SK-N-SH (cell line): ENCODE measurements at regions not wholly inside any gene's neighbourhood (a gene's known extent, or its start where the extent isn't known, plus 50 kb on each side); places are given as distances from the start of the nearest gene placed in this dataset.

Experiments
- CTCF ChIA-PET: fragments of 300-600, 350-600 bp; formaldehyde crosslinking; extraction: SDS; loops from one replicate; lab custom pipeline; 2021; lab: Yijun Ruan, JAX
- POLR2A ChIA-PET: fragments of 350-600 bp; sonication (Branson Sonifier 250); formaldehyde crosslinking; extraction: SDS; loops from one replicate; lab custom pipeline; 2020; ENCODE audit warnings: antibody characterized with exemption, inconsistent platforms; lab: Yijun Ruan, JAX
- DNase-seq: peaks from one replicate; pipeline ENCODE4 v3.0.0; 2012
- H2AFZ ChIP-seq: fragments of 200-600 bp; sonication (generic); 2 replicates; pipeline ENCODE4 v1.8.1; 2016; ENCODE audit warnings: antibody characterized with exemption, mild to moderate bottlenecking, low read depth
- H3F3A ChIP-seq: fragments of 200-600 bp; sonication (generic); replicated peaks from 2 replicates; pipeline ENCODE3; 2016; ENCODE audit warnings: antibody characterized with exemption, mild to moderate bottlenecking; ENCODE audit not compliant: insufficient read depth
- H3K27ac ChIP-seq, 2 experiments: fragments of 200-500 bp in 1 of 2; fragments of 200-600 bp in 1 of 2; sonication (Bioruptor generic) in 1 of 2; sonication (generic), shearing (Covaris generic) in 1 of 2; 2 replicates each; pipeline versions ENCODE4 v1.5.1 to v1.6.1; 2014 to 2016; ENCODE audit warnings: low read depth in 2 of 2, inconsistent platforms in 1 of 2, low read length in 1 of 2, mild to moderate bottlenecking in 1 of 2, mixed read lengths in 1 of 2
- H3K27me3 ChIP-seq: fragments of 200-600 bp; sonication (generic), shearing (Covaris generic); 2 replicates; pipeline ENCODE4 v1.6.1; 2016; ENCODE audit warnings: mixed run types; ENCODE audit not compliant: insufficient read depth
- H3K36me3 ChIP-seq, 2 experiments: fragments of 200-500 bp in 1 of 2; fragments of 200-600 bp in 1 of 2; sonication (Bioruptor generic) in 1 of 2; sonication (generic) in 1 of 2; replicated peaks in 1 of 2; 2 replicates each; pipeline versions ENCODE3 to v1.5.1; 2014 to 2016; ENCODE audit warnings: low read length in 1 of 2, mild to moderate bottlenecking in 1 of 2; ENCODE audit not compliant: insufficient read depth in 2 of 2, control insufficient read depth in 1 of 2
- H3K4me1 ChIP-seq, 2 experiments: fragments of 200-500 bp in 1 of 2; fragments of 200-600 bp in 1 of 2; sonication (Bioruptor generic) in 1 of 2; sonication (generic), shearing (Covaris generic) in 1 of 2; 2 replicates each; pipeline versions ENCODE4 v1.5.1 to v1.6.1; 2014 to 2016; ENCODE audit warnings: low read depth in 1 of 2, low read length in 1 of 2, mixed run types in 1 of 2; ENCODE audit not compliant: insufficient read depth in 2 of 2, control insufficient read depth in 1 of 2
- H3K4me2 ChIP-seq: fragments of 200-600 bp; sonication (generic), shearing (Covaris generic); 2 replicates; pipeline ENCODE4 v1.6.1; 2017; ENCODE audit warnings: mixed run types
- H3K4me3 ChIP-seq, 2 experiments: fragments of 200-500 bp in 1 of 2; fragments of 200-600 bp in 1 of 2; sonication (Bioruptor generic) in 1 of 2; sonication (generic), shearing (Covaris generic) in 1 of 2; 2 replicates each; pipeline versions ENCODE4 v1.5.1 to v1.8.1; 2014 to 2016; ENCODE audit warnings: low read depth in 2 of 2, inconsistent platforms in 1 of 2, low read length in 1 of 2, mild to moderate bottlenecking in 1 of 2, mixed read lengths in 1 of 2, moderate library complexity in 1 of 2
- H3K79me2 ChIP-seq: fragments of 200-600 bp; sonication (generic); 2 replicates; pipeline ENCODE4 v1.8.1; 2017; ENCODE audit warnings: mild to moderate bottlenecking; ENCODE audit not compliant: insufficient read depth
- H3K9ac ChIP-seq: fragments of 200-600 bp; sonication (generic); 2 replicates; pipeline ENCODE4 v1.6.1; 2017; ENCODE audit warnings: mixed run types
- H3K9me2 ChIP-seq: fragments of 200-600 bp; sonication (generic); 2 replicates; pipeline ENCODE4 v1.6.1; 2017; ENCODE audit warnings: mixed run types
- H3K9me3 ChIP-seq: fragments of 200-600 bp; sonication (generic); 2 replicates; pipeline ENCODE4 v1.6.1; 2017; ENCODE audit warnings: mixed run types, mild to moderate bottlenecking, moderate library complexity
- H4K20me1 ChIP-seq: fragments of 200-600 bp; sonication (generic); 2 replicates; pipeline ENCODE4 v1.6.1; 2017; ENCODE audit warnings: mild to moderate bottlenecking, mixed run types; ENCODE audit not compliant: insufficient read depth
- CHD2 ChIP-seq: fragments of 150-350 bp; IDR thresholded peaks from 2 replicates; pipeline ENCODE4 v1.6.1; 2018; ENCODE audit warnings: low read length; ENCODE audit not compliant: partially characterized antibody
- CTCF ChIP-seq: fragments of 200-600 bp; sonication (generic); IDR thresholded peaks from 2 replicates; pipeline ENCODE4 v1.6.1; 2017; ENCODE audit warnings: antibody characterized with exemption, mild to moderate bottlenecking, moderate library complexity
- ELF1 ChIP-seq: IDR thresholded peaks from 2 replicates; pipeline ENCODE4 v1.4.0; 2012
- EZH2phosphoT487 ChIP-seq: fragments of 200-600 bp; sonication (generic); IDR thresholded peaks from 2 replicates; pipeline ENCODE4 v1.6.1; 2017; ENCODE audit warnings: low read depth, mixed run types, mild to moderate bottlenecking, antibody characterized with exemption, moderate library complexity, borderline replicate concordance
- FOSL2 ChIP-seq: IDR thresholded peaks from 2 replicates; pipeline ENCODE4 v1.4.0; 2012; ENCODE audit warnings: low read depth, mild to moderate bottlenecking, moderate library complexity, borderline replicate concordance
- GABPA ChIP-seq: IDR thresholded peaks from 2 replicates; pipeline ENCODE4 v1.4.0; 2012; ENCODE audit warnings: low read depth, mild to moderate bottlenecking
- JUND ChIP-seq: IDR thresholded peaks from 2 replicates; pipeline ENCODE4 v1.4.0; 2012
- MAX ChIP-seq: IDR thresholded peaks from 2 replicates; pipeline ENCODE4 v1.4.0; 2012; ENCODE audit warnings: low read depth
- MEF2A ChIP-seq: IDR thresholded peaks from 2 replicates; pipeline ENCODE4 v1.4.0; 2012; ENCODE audit warnings: low read depth, borderline replicate concordance
- MXI1 ChIP-seq: IDR thresholded peaks from 2 replicates; pipeline ENCODE4 v1.6.1; 2012; ENCODE audit warnings: mild to moderate bottlenecking, low read depth, low read length, improper control_type of control experiment
- NFIC ChIP-seq: IDR thresholded peaks from 2 replicates; pipeline ENCODE4 v1.4.0; 2012; ENCODE audit warnings: borderline replicate concordance
- POLR2AphosphoS5 ChIP-seq: IDR thresholded peaks from 2 replicates; pipeline ENCODE4 v1.6.1; 2012; ENCODE audit warnings: low read depth, low read length
- RFX5 ChIP-seq: IDR thresholded peaks from 2 replicates; pipeline ENCODE4 v1.6.1; 2012; ENCODE audit warnings: mild to moderate bottlenecking, improper control_type of control experiment, low read length
- TAF1 ChIP-seq: IDR thresholded peaks from 2 replicates; pipeline ENCODE4 v1.6.1; 2012; ENCODE audit warnings: low read depth, mild to moderate bottlenecking, low read length, moderate library complexity, borderline replicate concordance
- TCF12 ChIP-seq: IDR thresholded peaks from 2 replicates; pipeline ENCODE4 v1.4.0; 2012
- TEAD4 ChIP-seq: IDR thresholded peaks from 2 replicates; pipeline ENCODE4 v1.4.0; 2012; ENCODE audit warnings: mild to moderate bottlenecking, borderline replicate concordance; ENCODE audit not compliant: insufficient read depth
- YY1 ChIP-seq: IDR thresholded peaks from 2 replicates; pipeline ENCODE4 v1.4.0; 2012; ENCODE audit warnings: low read depth, mild to moderate bottlenecking
- ZBTB33 ChIP-seq: IDR thresholded peaks from 2 replicates; pipeline ENCODE4 v1.4.0; 2012; ENCODE audit warnings: low read depth, borderline replicate concordance
- WGBS: methylation state at CpG from one replicate; pipeline ENCODE4 v1.1.6; 2017; ENCODE audit warnings: low lambda C conversion rate; 5-methylcytosine and 5-hydroxymethylcytosine counted together
- TF ChIP-seq, protein P1 (sequence below): IDR thresholded peaks from 2 replicates; pipeline ENCODE4 v1.4.0; 2012; ENCODE audit warnings: low read depth, borderline replicate concordance
- TF ChIP-seq, protein P2 (sequence below): IDR thresholded peaks from 2 replicates; pipeline ENCODE4; 2012

DNA sequence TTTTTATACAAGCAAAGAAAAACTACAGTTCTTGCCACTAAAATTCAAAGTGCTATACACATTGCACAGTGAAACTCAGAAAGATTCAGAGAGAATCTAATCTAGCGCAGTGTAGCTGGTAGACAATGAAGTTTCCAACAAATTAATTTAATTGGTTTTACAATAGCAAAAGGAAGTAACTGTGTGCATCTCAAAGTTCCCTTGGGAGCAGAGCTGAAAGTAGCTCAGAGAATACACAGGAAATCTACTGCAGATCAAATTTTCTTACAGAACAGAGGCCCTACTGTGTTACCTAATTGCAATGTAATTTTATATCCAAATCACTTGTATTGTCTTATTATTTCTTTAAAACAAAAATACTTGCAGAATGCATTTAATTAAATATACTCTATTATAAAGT, 1396.2 kb upstream of the TENM4 start:
- no peaks in the 10 kb centered on the region for H3K9me3 ChIP-seq
- no peak overlapping the region for H3K4me2 ChIP-seq
- no peaks in the 10 kb centered on the region for H3F3A ChIP-seq
- POLR2A ChIA-PET = no interaction called here
- no peak overlapping the region for H3K4me3 ChIP-seq
- no peaks in the 10 kb centered on the region for H3K79me2 ChIP-seq
- no peaks in the 10 kb centered on the region for H3K9me2 ChIP-seq
- DNase-seq = no peak
- no peaks in the 10 kb centered on the region for H4K20me1 ChIP-seq
- no peaks in the 10 kb centered on the region for H3K4me1 ChIP-seq
- H3K27ac ChIP-seq = no peak overlapping the region
- no peak overlapping the region for H2AFZ ChIP-seq
- 78% methylated on average over 1 of the region's 1 CpG for whole genome bisulfite sequencing
- CTCF ChIA-PET = interaction anchor here (2.6 kb wide), 1 partner anchor 15 kb away, joined by 6 read pairs; no protein-coding TSS in a partner anchor
- H3K9ac ChIP-seq = no peak overlapping the region
- TF ChIP-seq, protein P1, sequence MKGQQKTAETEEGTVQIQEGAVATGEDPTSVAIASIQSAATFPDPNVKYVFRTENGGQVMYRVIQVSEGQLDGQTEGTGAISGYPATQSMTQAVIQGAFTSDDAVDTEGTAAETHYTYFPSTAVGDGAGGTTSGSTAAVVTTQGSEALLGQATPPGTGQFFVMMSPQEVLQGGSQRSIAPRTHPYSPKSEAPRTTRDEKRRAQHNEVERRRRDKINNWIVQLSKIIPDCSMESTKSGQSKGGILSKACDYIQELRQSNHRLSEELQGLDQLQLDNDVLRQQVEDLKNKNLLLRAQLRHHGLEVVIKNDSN = no peak
- TF ChIP-seq TEAD4 (no peak), TCF12 (no peak), CTCF (no peak), ZBTB33 (no peak), GABPA (no peak), ELF1 (no peak), EZH2phosphoT487 (no peak), CHD2 (no peak)
- H3K27me3 ChIP-seq = no peaks in the 10 kb centered on the region
- no peaks in the 10 kb centered on the region for H3K36me3 ChIP-seq

DNA sequence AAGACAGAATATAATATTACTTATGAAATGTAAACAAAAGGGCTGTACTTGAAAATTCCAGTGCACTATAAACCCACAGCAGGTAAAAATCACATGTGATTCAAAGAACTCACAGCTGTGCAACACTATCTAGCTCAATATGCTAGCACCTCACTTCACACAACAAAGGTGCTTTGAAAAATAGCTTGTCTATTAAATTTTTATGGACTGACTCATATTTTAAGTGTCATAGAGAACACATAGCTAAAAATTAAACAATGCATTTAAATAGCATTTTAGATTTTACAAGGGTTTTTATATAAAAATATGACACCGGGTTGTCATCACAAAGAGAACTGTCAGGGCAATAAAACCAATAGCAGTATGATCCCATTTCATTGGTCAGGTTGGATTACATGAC, 1390.5 kb upstream of the TENM4 start:
- H3K4me3 ChIP-seq = no peak overlapping the region
- no peaks in the 10 kb centered on the region for H3K36me3 ChIP-seq
- H2AFZ ChIP-seq = no peak overlapping the region
- H3K9me2 ChIP-seq = no peaks in the 10 kb centered on the region
- no peaks in the 10 kb centered on the region for H3F3A ChIP-seq
- 34% methylated on average over 1 of the region's 1 CpG for WGBS
- no peak overlapping the region for H3K4me2 ChIP-seq
- DNase-seq = no peak
- H3K27ac ChIP-seq = no peak overlapping the region
- CTCF ChIA-PET = no interaction called here
- H3K27me3 ChIP-seq = no peaks in the 10 kb centered on the region
- no peak overlapping the region for H3K9ac ChIP-seq
- no peaks in the 10 kb centered on the region for H3K9me3 ChIP-seq
- no peaks in the 10 kb centered on the region for H3K79me2 ChIP-seq
- TF ChIP-seq TAF1 (no peak), FOSL2 (no peak), NFIC (no peak), YY1 (no peak), JUND (no peak), RFX5 (no peak), POLR2AphosphoS5 (no peak), ELF1 (no peak), MAX (no peak), MXI1 (no peak), MEF2A (no peak)
- TF ChIP-seq, protein P2, sequence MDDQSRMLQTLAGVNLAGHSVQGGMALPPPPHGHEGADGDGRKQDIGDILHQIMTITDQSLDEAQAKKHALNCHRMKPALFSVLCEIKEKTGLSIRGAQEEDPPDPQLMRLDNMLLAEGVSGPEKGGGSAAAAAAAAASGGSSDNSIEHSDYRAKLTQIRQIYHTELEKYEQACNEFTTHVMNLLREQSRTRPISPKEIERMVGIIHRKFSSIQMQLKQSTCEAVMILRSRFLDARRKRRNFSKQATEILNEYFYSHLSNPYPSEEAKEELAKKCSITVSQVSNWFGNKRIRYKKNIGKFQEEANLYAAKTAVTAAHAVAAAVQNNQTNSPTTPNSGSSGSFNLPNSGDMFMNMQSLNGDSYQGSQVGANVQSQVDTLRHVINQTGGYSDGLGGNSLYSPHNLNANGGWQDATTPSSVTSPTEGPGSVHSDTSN = no peak
- TF ChIP-seq, protein P1 = no peak
- POLR2A ChIA-PET = no interaction called here
- no peaks in the 10 kb centered on the region; a peak in 1 of 4 replicates for H3K4me1 ChIP-seq
- H4K20me1 ChIP-seq = no peaks in the 10 kb centered on the region
